Right atrium auricular region (tissue), 2 donors: ENCODE measurements at regions not wholly inside any gene's neighbourhood (a gene's known extent, or its start where the extent isn't known, plus 50 kb on each side); places are given as distances from the start of the nearest gene placed in this dataset.

Experiments used
- DNase-seq: peaks from one replicate; pipeline ENCODE4 v3.0.0-alpha.2; 2019; ENCODE audit warnings: low spot score
- H3K27ac ChIP-seq, 2 donors: fragments of 200-600 bp; sonication (generic); 1 replicate in 1 of 2; 2 replicates in 1 of 2; pipeline ENCODE4 v1.5.1; 2016 to 2019
- H3K27me3 ChIP-seq, 2 donors: fragments of 200-600 bp; sonication (generic); one replicate each; pipeline versions ENCODE4 v1.5.1 to v1.6.0; 2017 to 2019
- H3K36me3 ChIP-seq: fragments of 200-600 bp; sonication (generic); one replicate; pipeline ENCODE4 v1.5.1; 2016
- H3K4me1 ChIP-seq, 2 donors: fragments of 200-600 bp; sonication (generic); one replicate each; pipeline versions ENCODE4 v1.5.1 to v1.6.0; 2017 to 2019
- H3K4me3 ChIP-seq, 2 donors: fragments of 200-600 bp; sonication (generic); 1 replicate in 1 of 2; 2 replicates in 1 of 2; pipeline ENCODE4 v1.5.1; 2017 to 2019; ENCODE audit warnings: mild to moderate bottlenecking in 1 of 2, moderate library complexity in 1 of 2
- H3K9me3 ChIP-seq, 2 donors: fragments of 200-600 bp; sonication (generic); one replicate each; pipeline ENCODE4 v1.5.1; 2019
- TF ChIP-seq, protein P1 (sequence below), 2 donors: fragments of 200-600 bp; sonication (generic); IDR thresholded peaks; one replicate each; pipeline ENCODE4 v1.5.1; 2019; ENCODE audit warnings: antibody characterized with exemption in 2 of 2

DNA sequence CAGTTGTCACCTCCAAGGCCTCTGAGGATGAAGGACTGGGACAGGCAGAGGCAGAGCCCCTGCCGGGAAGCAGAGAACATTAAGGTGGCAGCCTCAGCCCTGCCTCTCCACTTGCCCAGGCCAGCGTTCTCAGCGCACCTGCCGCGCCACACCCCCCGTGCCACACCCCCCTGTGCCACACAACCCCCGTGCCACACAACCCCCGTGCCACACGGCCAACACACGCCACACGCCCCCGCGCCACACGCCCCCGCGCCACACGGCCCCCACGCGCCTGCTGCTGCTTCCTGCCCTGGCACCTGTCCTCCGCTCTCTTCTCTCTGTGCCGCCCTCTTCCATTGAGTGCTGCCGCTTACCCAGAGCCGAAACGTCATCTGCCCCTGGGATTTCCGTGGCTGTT is 58.0 kb upstream of the ZFP42 start:
- TF ChIP-seq, protein P1, sequence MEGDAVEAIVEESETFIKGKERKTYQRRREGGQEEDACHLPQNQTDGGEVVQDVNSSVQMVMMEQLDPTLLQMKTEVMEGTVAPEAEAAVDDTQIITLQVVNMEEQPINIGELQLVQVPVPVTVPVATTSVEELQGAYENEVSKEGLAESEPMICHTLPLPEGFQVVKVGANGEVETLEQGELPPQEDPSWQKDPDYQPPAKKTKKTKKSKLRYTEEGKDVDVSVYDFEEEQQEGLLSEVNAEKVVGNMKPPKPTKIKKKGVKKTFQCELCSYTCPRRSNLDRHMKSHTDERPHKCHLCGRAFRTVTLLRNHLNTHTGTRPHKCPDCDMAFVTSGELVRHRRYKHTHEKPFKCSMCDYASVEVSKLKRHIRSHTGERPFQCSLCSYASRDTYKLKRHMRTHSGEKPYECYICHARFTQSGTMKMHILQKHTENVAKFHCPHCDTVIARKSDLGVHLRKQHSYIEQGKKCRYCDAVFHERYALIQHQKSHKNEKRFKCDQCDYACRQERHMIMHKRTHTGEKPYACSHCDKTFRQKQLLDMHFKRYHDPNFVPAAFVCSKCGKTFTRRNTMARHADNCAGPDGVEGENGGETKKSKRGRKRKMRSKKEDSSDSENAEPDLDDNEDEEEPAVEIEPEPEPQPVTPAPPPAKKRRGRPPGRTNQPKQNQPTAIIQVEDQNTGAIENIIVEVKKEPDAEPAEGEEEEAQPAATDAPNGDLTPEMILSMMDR (IDR thresholded peaks at IDR 0.05) = no peak
- H3K36me3 ChIP-seq = no peaks in the 10 kb centered on the region
- no peak for DNase-seq

DNA sequence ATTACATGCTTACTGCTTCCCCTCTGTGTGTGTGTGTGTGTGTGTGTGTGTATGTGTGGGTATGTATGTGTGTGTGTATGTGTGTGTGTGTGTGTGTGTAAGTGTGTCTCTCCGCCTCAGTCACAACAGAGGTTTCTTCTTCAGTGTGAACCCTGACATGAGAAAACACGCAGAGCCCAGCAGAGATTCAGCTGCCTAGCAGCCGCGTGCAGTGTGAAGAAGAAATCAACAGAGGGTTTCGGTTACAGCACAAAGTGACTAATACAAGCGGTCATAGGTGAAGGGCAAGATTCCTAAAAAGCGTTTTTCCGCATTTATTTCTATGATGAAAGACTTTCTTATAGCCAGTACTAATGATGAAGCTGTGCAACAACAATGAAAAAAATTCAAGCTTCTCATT is 55.3 kb upstream of the ZFP42 start:
- Histone ChIP-seq H3K36me3 (no peaks in the 10 kb centered on the region), H3K27me3 (no peaks in the 10 kb centered on the region), H3K9me3 (no peaks in the 10 kb centered on the region), H3K4me1 (no peaks in the 10 kb centered on the region), H3K4me3 (no peak overlapping the region), H3K27ac (no peak overlapping the region)
- no peak for DNase-seq
- TF ChIP-seq, protein P1 (IDR thresholded peaks at IDR 0.05) = no peak

More for the DNA sequence above, 58.0 kb upstream of the ZFP42 start:
- H3K4me3 ChIP-seq = no peak overlapping the region
- no peaks in the 10 kb centered on the region for H3K27me3 ChIP-seq
- no peaks in the 10 kb centered on the region for H3K4me1 ChIP-seq
- H3K9me3 ChIP-seq = no peaks in the 10 kb centered on the region
- H3K27ac ChIP-seq = no peak overlapping the region

- Histone ChIP-seq H3K36me3 (no peaks in the 10 kb centered on the region), H3K4me1 (no peaks in the 10 kb centered on the region), H3K4me3 (no peak overlapping the region), H3K27ac (no peak overlapping the region), H3K9me3 (no peaks in the 10 kb centered on the region), H3K27me3 (no peaks in the 10 kb centered on the region)
- TF ChIP-seq, protein P1 (IDR thresholded peaks at IDR 0.05) = no peak
- DNase-seq = no peak
These were observed 52.6 kb upstream of the ZFP42 start for GRCh38 chr4:187942968-187943367.

GRCh38 chr4:187944179-187944578 is 51.4 kb upstream of the ZFP42 start:
- TF ChIP-seq, protein P1 (IDR thresholded peaks at IDR 0.05) = no peak
- H3K36me3 ChIP-seq = no peaks in the 10 kb centered on the region
- no peak overlapping the region for H3K27ac ChIP-seq
- DNase-seq = no peak
- H3K4me1 ChIP-seq = no peaks in the 10 kb centered on the region
- no peaks in the 10 kb centered on the region for H3K9me3 ChIP-seq
- no peak overlapping the region for H3K4me3 ChIP-seq
- no peaks in the 10 kb centered on the region for H3K27me3 ChIP-seq
